ENCODE measurements at regions not wholly inside any gene's neighbourhood (a gene's known extent, or its start where the extent isn't known, plus 50 kb on each side); places are given as distances from the start of the nearest gene placed in this dataset.

- Histone ChIP-seq H3K27me3 (replicated peaks in 1 of 4; ENCODE audit: control insufficient read depth in 3 of 4, extremely low read depth in 1 of 4, insufficient read depth in 3 of 4, low read length in 3 of 4) (no peaks in the 10 kb centered on the region), H3K18ac (ENCODE audit: extremely low read depth, low read length) (no peak overlapping the region), H3K4ac (replicated peaks; ENCODE audit: insufficient read length, low read depth, low read length) (no peak overlapping the region), H3K36me3 (ENCODE audit: control insufficient read depth in 2 of 4, insufficient read depth in 4 of 4, low read length in 3 of 4) (no peaks in the 10 kb centered on the region), H3K79me1 (ENCODE audit: low read depth, low read length) (no peaks in the 10 kb centered on the region), H3K79me2 (ENCODE audit: control insufficient read depth in 1 of 2, insufficient read depth in 2 of 2, low read length in 2 of 2) (no peaks in the 10 kb centered on the region), H3K9me3 (ENCODE audit: insufficient read depth in 2 of 2, low read depth in 1 of 2, low read length in 1 of 2) (0 out of 4 replicates have a peak, but pooled peaks cover 0 to 2% of the 10 kb centered on the region in 2 experiments), H4K20me1 (replicated peaks in 1 of 2; ENCODE audit: control insufficient read depth in 1 of 2, insufficient read depth in 2 of 2, low read length in 2 of 2) (no peaks in the 10 kb centered on the region), H3K4me3 (ENCODE audit: extremely low read depth in 1 of 4, insufficient read depth in 2 of 4, low read depth in 3 of 4, low read length in 4 of 4) (no peak overlapping the region), H2BK15ac (ENCODE audit: low read length) (no peak overlapping the region), H3K23ac (ENCODE audit: insufficient read length) (no peak overlapping the region), H4K5ac (ENCODE audit: insufficient read length, low read depth, low read length) (no peak overlapping the region), H2AFZ (ENCODE audit: low read length) (no peak overlapping the region), H4K8ac (ENCODE audit: extremely low read depth, insufficient read depth, low read length) (no peak overlapping the region), H2BK20ac (ENCODE audit: low read length) (no peak overlapping the region), H3K27ac (ENCODE audit: low read depth, low read length) (no peak overlapping the region), H2BK12ac (ENCODE audit: low read depth, low read length) (no peak overlapping the region), H3K56ac (replicated peaks; ENCODE audit: insufficient read length, low read depth, low read length) (no peak overlapping the region), H3K23me2 (ENCODE audit: low read depth, low read length) (no peaks in the 10 kb centered on the region), H2BK120ac (replicated peaks; ENCODE audit: low read depth, low read length) (no peak overlapping the region), H3K14ac (ENCODE audit: insufficient read length) (no peak overlapping the region), H2AK5ac (ENCODE audit: low read depth, low read length) (no peak overlapping the region), H3K4me1 (replicated peaks in 1 of 4; ENCODE audit: control insufficient read depth in 3 of 4, insufficient read depth in 4 of 4, low read length in 3 of 4) (no peaks in the 10 kb centered on the region), H4K91ac (replicated peaks; ENCODE audit: insufficient read length, low read length) (no peak overlapping the region), H3K4me2 (ENCODE audit: insufficient read depth in 1 of 2, low read depth in 2 of 2, low read length in 2 of 2) (no peak overlapping the region), H2BK5ac (ENCODE audit: low read depth, low read length) (no peak overlapping the region), H3K9ac (replicated peaks in 1 of 4; ENCODE audit: extremely low read depth in 1 of 4, low read depth in 3 of 4, low read length in 3 of 4) (no peak overlapping the region)
- no peak for DNase-seq (ENCODE audit: low read depth in 1 of 2, low spot score in 2 of 2)
- ChIA-PET CTCF (ENCODE audit: partially characterized antibody) (no interaction called here), POLR2A (ENCODE audit: partially characterized antibody) (no interaction called here)
- FAIRE-seq = no peak
- WGBS, 2 experiments (ENCODE audit: extremely low coverage in 1 of 2, insufficient coverage in 1 of 2, insufficient read length in 1 of 2, insufficient replicate concordance in 2 of 2, low coverage in 1 of 2, low lambda C conversion rate in 2 of 2, missing lambda C conversion rate in 1 of 2) = 88% methylated on average over 1 of the region's 1 CpG; no CpG with 5 or more reads in 1 of the 2 experiments
- TF ChIP-seq FOSL1 (IDR thresholded peaks at IDR 0.05; ENCODE audit: insufficient read depth, low read depth, low read length) (no peak), RAD21 (IDR thresholded peaks at IDR 0.05 in 1 of 2, conservative IDR thresholded peaks at IDR 0.05 in 1 of 2; ENCODE audit: low read depth in 2 of 2, low read length in 2 of 2) (peak; percentile 44 to 58; a peak in 3 of 4 replicates), CTCF (IDR thresholded peaks at IDR 0.05; ENCODE audit: control extremely low read depth in 1 of 3, insufficient read depth in 1 of 3, low read depth in 1 of 3, low read length in 3 of 3) (peak in 2 of 3 experiments; percentile 13 to 24; a peak in 2 of 4 replicates)
Observed at GRCh38 chr9:103169798-103170197, 174.7 kb downstream of the CYLC2 start.
